B cell (primary cell): ENCODE measurements at regions not wholly inside any gene's neighbourhood (a gene's known extent, or its start where the extent isn't known, plus 50 kb on each side); places are given as distances from the start of the nearest gene placed in this dataset.

Experiments used
- CTCF ChIP-seq: fragments of 200-600 bp; IDR thresholded peaks from one replicate; pipeline ENCODE4 v1.8.0; 2022; ENCODE audit warnings: antibody characterized with exemption, mild to moderate bottlenecking
- EZH2 ChIP-seq: IDR thresholded peaks from 2 replicates; pipeline ENCODE4 v1.6.1; 2012; ENCODE audit warnings: borderline replicate concordance, low read depth, mild to moderate bottlenecking, moderate library complexity, low read length; ENCODE audit not compliant: insufficient read depth, poor library complexity, severe bottlenecking

GRCh38 chr7:69518705-69519077 lies 79.6 kb upstream of the AUTS2 start:
- TF ChIP-seq CTCF (no peak), EZH2 (no peak)
